ENCODE measurements at regions not wholly inside any gene's neighbourhood (a gene's known extent, or its start where the extent isn't known, plus 50 kb on each side); places are given as distances from the start of the nearest gene placed in this dataset.

- ATAC-seq: no peak
- TF ChIP-seq POLR2A (IDR thresholded peaks at IDR 0.05) (no peak), CTCF (IDR thresholded peaks at IDR 0.05) (no peak)
- Histone ChIP-seq H3K4me3 (no peak overlapping the region), H3K9me3 (no peaks in the 10 kb centered on the region), H3K27me3 (no peaks in the 10 kb centered on the region), H3K36me3 (no peaks in the 10 kb centered on the region), H3K27ac (no peak overlapping the region), H3K4me1 (peaks cover 0 to 30% (median 0%) of the 10 kb centered on the region in 12 donors)
- no peak for DNase-seq
- WGBS, 4 donors: 94 to 99% (median 97%) methylated on average over 2 of the region's 2 CpGs
- intact Hi-C loops (cut with DNase I): no loop called here
These were observed 55.8 kb upstream of the PRDM8 start for GRCh38 chr4:80141543-80141942.

DNA sequence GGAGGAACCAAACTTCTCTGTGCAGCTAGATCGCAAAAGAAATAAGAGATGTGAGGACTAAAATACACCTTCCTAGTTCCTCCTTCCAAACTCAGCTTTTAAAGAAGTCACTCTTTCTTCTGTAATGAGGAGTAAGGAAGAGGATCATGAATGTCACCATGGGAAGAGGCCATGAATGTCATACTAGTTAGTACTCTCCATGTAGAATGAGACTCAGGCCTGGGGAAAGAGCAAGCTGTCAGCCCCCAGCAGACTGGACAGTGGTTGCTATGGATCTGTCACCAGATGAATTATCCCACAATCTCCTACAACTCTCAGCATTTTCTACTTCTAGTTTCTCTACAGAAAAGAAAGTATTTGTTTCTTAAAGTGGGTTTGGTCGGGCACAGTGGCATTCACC lies 57.1 kb upstream of the PRDM8 start:
- Histone ChIP-seq H3K9me3 (no peaks in the 10 kb centered on the region), H3K4me3 (no peak overlapping the region), H3K36me3 (no peaks in the 10 kb centered on the region), H3K4me1 (peaks cover 0 to 30% (median 0%) of the 10 kb centered on the region in 12 donors), H3K27ac (peak overlapping the region in 1 of 12 donors; percentile 35), H3K27me3 (no peaks in the 10 kb centered on the region)
- WGBS, 4 donors: 81 to 95% (median 92%) methylated on average over 2 of the region's 2 CpGs
- no peak for ATAC-seq
- intact Hi-C loops (cut with DNase I): no loop called here
- TF ChIP-seq POLR2A (IDR thresholded peaks at IDR 0.05) (no peak), CTCF (IDR thresholded peaks at IDR 0.05) (no peak)
- DNase-seq: no peak

DNA sequence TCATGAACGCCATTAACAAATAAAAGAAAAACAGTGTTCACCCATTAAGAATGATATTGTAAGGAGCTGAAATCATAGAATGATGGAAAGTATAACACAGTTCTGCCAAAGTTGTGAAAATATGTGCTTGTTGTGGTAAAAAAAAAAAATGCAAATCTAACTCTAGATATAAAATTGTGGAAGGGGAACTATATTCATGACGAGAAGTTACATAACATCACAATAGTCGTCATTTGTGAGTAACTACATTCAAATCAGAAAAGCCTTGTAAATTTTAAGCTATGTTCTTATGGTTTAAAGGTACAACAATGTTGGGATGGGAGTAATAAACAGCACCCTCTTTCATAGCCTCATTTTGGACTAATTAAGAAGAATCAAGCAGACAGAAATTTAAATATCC lies 57.6 kb upstream of the PRDM8 start:
- Histone ChIP-seq H3K27me3 (no peaks in the 10 kb centered on the region), H3K4me1 (peaks cover 0 to 30% (median 0%) of the 10 kb centered on the region in 12 donors), H3K9me3 (no peaks in the 10 kb centered on the region), H3K36me3 (no peaks in the 10 kb centered on the region), H3K27ac (peak overlapping the region in 1 of 12 donors; percentile 35), H3K4me3 (no peak overlapping the region)
- 86 to 93% (median 92%) methylated on average over 3 of the region's 3 CpGs for WGBS, 4 donors
- DNase-seq (no peak), ATAC-seq (no peak)
- intact Hi-C loops (cut with DNase I): no loop called here
- TF ChIP-seq POLR2A (IDR thresholded peaks at IDR 0.05): no peak
- TF ChIP-seq CTCF (IDR thresholded peaks at IDR 0.05): no peak

- no peaks in the 10 kb centered on the region for H3K36me3 ChIP-seq
- DNase-seq: no peak
- TF ChIP-seq POLR2A (IDR thresholded peaks at IDR 0.05) (no peak), CTCF (IDR thresholded peaks at IDR 0.05) (no peak)
- no peak overlapping the region for H3K4me3 ChIP-seq
- ATAC-seq: no peak
- peak overlapping the region in 1 of 12 donors; percentile 32 for H3K27ac ChIP-seq
- H3K9me3 ChIP-seq: no peaks in the 10 kb centered on the region
- 66 to 82% (median 75%) methylated on average over 2 of the region's 2 CpGs for WGBS, 4 donors
- intact Hi-C loops (cut with DNase I): no loop called here
- peaks cover 0 to 30% (median 0%) of the 10 kb centered on the region in 12 donors for H3K4me1 ChIP-seq
- H3K27me3 ChIP-seq: no peaks in the 10 kb centered on the region
These were observed 58.5 kb upstream of the PRDM8 start for GRCh38 chr4:80138551-80139538.
